CD14-positive monocyte (primary cell): ENCODE measurements at regions not wholly inside any gene's neighbourhood (a gene's known extent, or its start where the extent isn't known, plus 50 kb on each side); places are given as distances from the start of the nearest gene placed in this dataset.

Source experiments
- DNase-seq, 3 donors: peaks; one replicate each; pipeline ENCODE4 v3.0.0-alpha.2; 2011 to 2022
- H2AFZ ChIP-seq: 2 replicates; pipeline ENCODE4 v1.6.0; 2012; ENCODE audit warnings: mild to moderate bottlenecking, low read depth, low read length, inconsistent platforms; ENCODE audit not compliant: insufficient read depth, poor library complexity, severe bottlenecking
- H3K27ac ChIP-seq, 2 donors: 1 replicate in 1 of 2; 2 replicates in 1 of 2; pipeline ENCODE4 v1.5.1; 2012 to 2013; ENCODE audit warnings: low read length in 2 of 2, control low read depth in 1 of 2, inconsistent platforms in 1 of 2, low read depth in 1 of 2, mild to moderate bottlenecking in 1 of 2
- H3K27me3 ChIP-seq, 2 donors: one replicate each; pipeline versions ENCODE4 v1.6.0 to v1.6.1; 2011 to 2013; ENCODE audit warnings: low read length in 2 of 2; ENCODE audit not compliant: control insufficient read depth in 2 of 2, insufficient read depth in 2 of 2
- H3K36me3 ChIP-seq, 2 donors: replicated peaks in 1 of 2; 1 replicate in 1 of 2; 2 replicates in 1 of 2; pipeline versions ENCODE4 v1.5.1 to v1.6.1; 2012 to 2013; ENCODE audit warnings: low read length in 2 of 2, control low read depth in 1 of 2, inconsistent platforms in 1 of 2, mild to moderate bottlenecking in 1 of 2; ENCODE audit not compliant: insufficient read depth in 2 of 2, control insufficient read depth in 1 of 2
- H3K4me1 ChIP-seq, 2 donors: 1 replicate in 1 of 2; 2 replicates in 1 of 2; pipeline versions ENCODE4 v1.5.1 to v1.6.1; 2012 to 2013; ENCODE audit warnings: low read length in 2 of 2, control low read depth in 1 of 2, inconsistent platforms in 1 of 2, mild to moderate bottlenecking in 1 of 2, moderate library complexity in 1 of 2; ENCODE audit not compliant: insufficient read depth in 2 of 2, control insufficient read depth in 1 of 2
- H3K4me2 ChIP-seq: replicated peaks from 2 replicates; pipeline ENCODE3; 2012; ENCODE audit warnings: low read length, moderate library complexity, mild to moderate bottlenecking; ENCODE audit not compliant: poor library complexity, severe bottlenecking; ENCODE audit errors: extremely low read depth
- H3K4me3 ChIP-seq, 3 experiments: fragments of 200-600 bp in 1 of 3; sonication (generic) in 1 of 3; replicated peaks in 1 of 3; 1 replicate in 2 of 3; 2 replicates in 1 of 3; pipeline ENCODE4 v1.5.1; 2011 to 2013; ENCODE audit warnings: low read length in 3 of 3, mild to moderate bottlenecking in 3 of 3, control low read depth in 2 of 3, low read depth in 2 of 3, inconsistent platforms in 1 of 3, moderate library complexity in 1 of 3
- H3K79me2 ChIP-seq: 2 replicates; pipeline ENCODE4 v1.6.0; 2012; ENCODE audit warnings: mild to moderate bottlenecking, control low read depth, inconsistent platforms, low read length, moderate library complexity; ENCODE audit not compliant: insufficient read depth
- H3K9ac ChIP-seq: 2 replicates; pipeline ENCODE4 v1.6.0; 2017; ENCODE audit warnings: low read length, mild to moderate bottlenecking; ENCODE audit not compliant: insufficient read depth, poor library complexity, severe bottlenecking
- H3K9me3 ChIP-seq, 2 donors: replicated peaks in 1 of 2; 1 replicate in 1 of 2; 2 replicates in 1 of 2; pipeline versions ENCODE4 v1.5.1 to v1.6.1; 2012 to 2013; ENCODE audit warnings: low read length in 2 of 2, control low read depth in 1 of 2; ENCODE audit not compliant: control insufficient read depth in 1 of 2, insufficient read depth in 1 of 2
- H4K20me1 ChIP-seq: 2 replicates; pipeline ENCODE4 v1.6.0; 2012; ENCODE audit warnings: mild to moderate bottlenecking, low read length, control low read depth, moderate library complexity; ENCODE audit not compliant: insufficient read depth
- H3K27ac Mint-ChIP-seq, 7 donors: one replicate each; pipeline ENCODE4 v1.8.0; 2020; ENCODE audit warnings: mild to moderate bottlenecking in 7 of 7, mixed read lengths in 7 of 7, moderate library complexity in 6 of 7, inconsistent platforms in 2 of 7
- H3K27me3 Mint-ChIP-seq, 3 donors: one replicate each; pipeline ENCODE4 v1.8.0; 2021 to 2022; ENCODE audit warnings: low read depth in 3 of 3, mild to moderate bottlenecking in 3 of 3, mixed read lengths in 3 of 3, moderate library complexity in 3 of 3, inconsistent platforms in 1 of 3
- H3K36me3 Mint-ChIP-seq, 2 donors: one replicate each; pipeline ENCODE4 v1.8.0; 2020; ENCODE audit warnings: mixed read lengths in 2 of 2, inconsistent platforms in 1 of 2, mild to moderate bottlenecking in 1 of 2
- H3K4me1 Mint-ChIP-seq: one replicate; pipeline ENCODE4 v1.8.0; 2020; ENCODE audit warnings: mild to moderate bottlenecking, mixed read lengths
- H3K4me3 Mint-ChIP-seq, 2 donors: one replicate each; pipeline ENCODE4 v1.8.0; 2020; ENCODE audit warnings: mild to moderate bottlenecking in 2 of 2, mixed read lengths in 2 of 2, moderate library complexity in 1 of 2
- H3K9me3 Mint-ChIP-seq, 7 donors: one replicate each; pipeline ENCODE4 v1.8.0; 2020 to 2022; ENCODE audit warnings: mixed read lengths in 7 of 7, mild to moderate bottlenecking in 6 of 7, moderate library complexity in 6 of 7, inconsistent platforms in 2 of 7
- WGBS: methylation state at CpG from one replicate; pipeline ENCODE4 v1.1.5; 2013; ENCODE audit warnings: missing lambda C conversion rate; ENCODE audit not compliant: insufficient coverage; 5-methylcytosine and 5-hydroxymethylcytosine counted together
- intact Hi-C, 2 donors: fragments of 100-400 bp; cut with micrococcal nuclease; formaldehyde crosslinking; loops; one replicate each; pipeline versions ENCODE4 v1.15.0 to v1.15.1; 2023
- TF ChIP-seq, protein P1 (sequence below): fragments of 200-600 bp; IDR thresholded peaks from one replicate; pipeline ENCODE4 v1.8.0; 2022; ENCODE audit warnings: antibody characterized with exemption, mild to moderate bottlenecking

DNA sequence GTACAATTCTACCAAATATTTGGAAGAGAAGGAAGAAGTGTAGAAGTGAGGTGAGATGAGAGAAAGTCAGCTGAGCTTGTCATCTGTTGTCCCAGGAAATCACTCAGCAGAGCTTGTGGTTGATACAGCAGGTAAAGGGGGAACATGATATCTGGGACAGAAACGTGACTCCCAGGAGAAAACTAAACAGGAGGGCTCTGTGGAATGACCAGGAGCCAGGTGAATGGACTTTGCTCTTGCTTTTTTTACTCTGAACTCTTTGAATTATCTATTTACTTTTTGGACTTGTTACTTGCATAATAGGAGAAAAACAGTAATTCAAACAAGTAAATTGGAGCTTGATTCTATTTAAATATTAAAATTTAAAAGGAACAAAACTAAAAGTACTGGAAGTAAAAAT is 555.6 kb upstream of the FRG1 start:
- no peaks in the 10 kb centered on the region for H3K9me3 ChIP-seq
- H3K4me1 ChIP-seq, result no peaks in the 10 kb centered on the region
- H3K27me3 ChIP-seq, result no peaks in the 10 kb centered on the region
- H3K4me2 ChIP-seq, result no peak overlapping the region
- H3K4me3 ChIP-seq, result no peak overlapping the region
- Mint-ChIP-seq H3K36me3 (no peaks in the 10 kb centered on the region), H3K27me3 (no peaks in the 10 kb centered on the region), H3K9me3 (peaks cover 0 to 10% (median 2%) of the 10 kb centered on the region in 7 donors), H3K27ac (no peak overlapping the region), H3K4me1 (no peaks in the 10 kb centered on the region), H3K4me3 (no peak overlapping the region)
- H2AFZ ChIP-seq, result no peak overlapping the region
- H3K9ac ChIP-seq, result no peak overlapping the region
- no peaks in the 10 kb centered on the region for H3K36me3 ChIP-seq
- H4K20me1 ChIP-seq, result no peaks in the 10 kb centered on the region
- DNase-seq, result no peak
- no peaks in the 10 kb centered on the region for H3K79me2 ChIP-seq
- no peak overlapping the region for H3K27ac ChIP-seq
- intact Hi-C loops, result no loop called here
- WGBS, result 40% methylated on average over 1 of the region's 1 CpG
- TF ChIP-seq, protein P1, sequence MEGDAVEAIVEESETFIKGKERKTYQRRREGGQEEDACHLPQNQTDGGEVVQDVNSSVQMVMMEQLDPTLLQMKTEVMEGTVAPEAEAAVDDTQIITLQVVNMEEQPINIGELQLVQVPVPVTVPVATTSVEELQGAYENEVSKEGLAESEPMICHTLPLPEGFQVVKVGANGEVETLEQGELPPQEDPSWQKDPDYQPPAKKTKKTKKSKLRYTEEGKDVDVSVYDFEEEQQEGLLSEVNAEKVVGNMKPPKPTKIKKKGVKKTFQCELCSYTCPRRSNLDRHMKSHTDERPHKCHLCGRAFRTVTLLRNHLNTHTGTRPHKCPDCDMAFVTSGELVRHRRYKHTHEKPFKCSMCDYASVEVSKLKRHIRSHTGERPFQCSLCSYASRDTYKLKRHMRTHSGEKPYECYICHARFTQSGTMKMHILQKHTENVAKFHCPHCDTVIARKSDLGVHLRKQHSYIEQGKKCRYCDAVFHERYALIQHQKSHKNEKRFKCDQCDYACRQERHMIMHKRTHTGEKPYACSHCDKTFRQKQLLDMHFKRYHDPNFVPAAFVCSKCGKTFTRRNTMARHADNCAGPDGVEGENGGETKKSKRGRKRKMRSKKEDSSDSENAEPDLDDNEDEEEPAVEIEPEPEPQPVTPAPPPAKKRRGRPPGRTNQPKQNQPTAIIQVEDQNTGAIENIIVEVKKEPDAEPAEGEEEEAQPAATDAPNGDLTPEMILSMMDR, result no peak

DNA sequence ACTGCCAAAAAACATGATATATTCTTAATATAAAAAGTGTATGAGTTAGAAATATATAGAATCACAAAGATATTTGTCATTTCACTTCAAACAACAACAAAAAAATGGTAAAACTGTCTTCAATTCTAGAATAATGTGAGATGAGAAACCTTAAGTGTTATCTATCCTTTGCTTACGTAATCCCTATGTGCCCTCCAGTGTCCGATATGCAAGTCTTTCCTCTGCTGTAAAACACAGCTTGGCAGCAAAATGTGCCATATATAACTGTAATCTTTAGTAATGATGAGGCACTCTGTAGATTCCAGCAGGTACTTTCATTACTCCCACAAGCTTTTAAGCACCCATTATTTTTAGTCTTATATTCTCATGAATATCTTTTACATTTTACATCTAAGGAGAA is 555.1 kb upstream of the FRG1 start:
- peaks cover 0 to 10% (median 2%) of the 10 kb centered on the region in 7 donors for H3K9me3 Mint-ChIP-seq
- Histone ChIP-seq H3K4me1 (no peaks in the 10 kb centered on the region), H3K36me3 (no peaks in the 10 kb centered on the region), H3K79me2 (no peaks in the 10 kb centered on the region), H3K27me3 (no peaks in the 10 kb centered on the region), H2AFZ (no peak overlapping the region), H3K9ac (no peak overlapping the region), H3K27ac (no peak overlapping the region), H3K4me3 (no peak overlapping the region), H4K20me1 (no peaks in the 10 kb centered on the region), H3K4me2 (no peak overlapping the region), H3K9me3 (no peaks in the 10 kb centered on the region)
- H3K27ac Mint-ChIP-seq, result no peak overlapping the region
- no CpG with 5 or more reads among the region's 2 CpGs for WGBS
- intact Hi-C loops, result no loop called here
- no peaks in the 10 kb centered on the region for H3K27me3 Mint-ChIP-seq
- TF ChIP-seq, protein P1, result no peak
- H3K4me1 Mint-ChIP-seq, result no peaks in the 10 kb centered on the region
- no peaks in the 10 kb centered on the region for H3K36me3 Mint-ChIP-seq
- H3K4me3 Mint-ChIP-seq, result no peak overlapping the region
- DNase-seq, result no peak
